HCEC 1CT (cell line): ENCODE measurements at regions not wholly inside any gene's neighbourhood (a gene's known extent, or its start where the extent isn't known, plus 50 kb on each side); places are given as distances from the start of the nearest gene placed in this dataset.

Source experiments
- DNase-seq: peaks from one replicate; pipeline ENCODE4 v3.0.0-alpha.2; 2017

- no peak for DNase-seq
Observed at GRCh38 chr2:149841396-149841795, 253.8 kb upstream of the MMADHC start.

- DNase-seq: peak; percentile 34
Observed at GRCh38 chr2:149832324-149832723, 244.7 kb upstream of the MMADHC start.

- no peak for DNase-seq
Observed at GRCh38 chr2:149828520-149829210, 241.1 kb upstream of the MMADHC start.

- no peak for DNase-seq
Observed at GRCh38 chr2:149827585-149828126, 240.1 kb upstream of the MMADHC start.

GRCh38 chr2:149826471-149827125 is 239.0 kb upstream of the MMADHC start:
- peak; percentile 30 for DNase-seq

GRCh38 chr2:149825473-149825872 is 237.9 kb upstream of the MMADHC start:
- DNase-seq: no peak

GRCh38 chr2:149824136-149824535 is 236.6 kb upstream of the MMADHC start:
- DNase-seq: no peak

GRCh38 chr2:149819356-149819957 is 231.9 kb upstream of the MMADHC start:
- no peak for DNase-seq

- DNase-seq: no peak
Observed at GRCh38 chr2:149816756-149817551, 229.4 kb upstream of the MMADHC start.

- DNase-seq: no peak
Observed at GRCh38 chr2:149815941-149816340, 228.4 kb upstream of the MMADHC start.

GRCh38 chr2:149814901-149815300 is 227.3 kb upstream of the MMADHC start:
- DNase-seq: no peak

GRCh38 chr2:149814049-149814448 is 226.5 kb upstream of the MMADHC start:
- no peak for DNase-seq

- no peak for DNase-seq
Observed at GRCh38 chr2:149808556-149808955, 221.0 kb upstream of the MMADHC start.

GRCh38 chr2:149806651-149807050 is 219.1 kb upstream of the MMADHC start:
- no peak for DNase-seq

GRCh38 chr2:149800624-149801542 is 213.3 kb upstream of the MMADHC start:
- DNase-seq: no peak

GRCh38 chr2:149799013-149799705 is 211.6 kb upstream of the MMADHC start:
- peak; percentile 54 for DNase-seq

- DNase-seq: no peak
Observed at GRCh38 chr2:149797030-149797429, 209.5 kb upstream of the MMADHC start.

- no peak for DNase-seq
Observed at GRCh38 chr2:149789549-149789948, 202.0 kb upstream of the MMADHC start.

- no peak for DNase-seq
Observed at GRCh38 chr2:149787206-149787605, 199.6 kb upstream of the MMADHC start.

GRCh38 chr2:149783284-149783683 is 195.7 kb upstream of the MMADHC start:
- no peak for DNase-seq

- peak; percentile 20 for DNase-seq
Observed at GRCh38 chr2:149782572-149782971, 195.0 kb upstream of the MMADHC start.
